Motor neuron (in vitro differentiated cells): ENCODE measurements at regions not wholly inside any gene's neighbourhood (a gene's known extent, or its start where the extent isn't known, plus 50 kb on each side); places are given as distances from the start of the nearest gene placed in this dataset.
"Not testable (repeated sequence)": the region's sequence is repeated elsewhere in the genome, so short reads cannot be mapped to it uniquely, and the experiment has no call there.

ENCODE experiments used
- ATAC-seq, 8 experiments: fragments of 200-7000 bp; cut with Tn5 transposase; replicated peaks in 6 of 8; 2 replicates each; pipeline ENCODE4 v1.8.0; 2021; ENCODE audit warnings: mild to moderate bottlenecking in 8 of 8, moderate library complexity in 8 of 8
- H3K27ac ChIP-seq, 2 donors: fragments of 250-450 bp; sonication (Bioruptor Pico); 2 replicates each; pipeline ENCODE4 v1.9.0; 2021; ENCODE audit warnings: antibody characterized with exemption in 2 of 2, mild to moderate bottlenecking in 2 of 2, moderate library complexity in 1 of 2
- H3K4me1 ChIP-seq, 2 donors: fragments of 250-450 bp; sonication (Bioruptor Pico); replicated peaks in 1 of 2; 2 replicates each; pipeline ENCODE4 v1.6.1; 2021; ENCODE audit warnings: antibody characterized with exemption in 2 of 2, mild to moderate bottlenecking in 2 of 2, moderate library complexity in 1 of 2
- H3K4me3 ChIP-seq, 5 donors: fragments of 250-450 bp; sonication (Bioruptor Pico); 2 replicates each; pipeline ENCODE4 v1.9.0; 2021; ENCODE audit warnings: antibody characterized with exemption in 5 of 5, mild to moderate bottlenecking in 5 of 5, moderate library complexity in 4 of 5
- WGBS, 10 experiments: fragments of 450-650 bp; shearing (Covaris generic); methylation state at CpG; one replicate each; pipeline ENCODE4 v1.0.0; 2022; 5-methylcytosine and 5-hydroxymethylcytosine counted together
- in situ Hi-C, 9 experiments: fragments of 400-800 bp; cut with MboI; loops; one replicate each; pipeline ENCODE4 v1.15.0; 2021; ENCODE audit warnings: low sequenced_read_pairs in 9 of 9, low pct_unique_long_range_greater_than_20kb in 2 of 9; ENCODE audit not compliant: unreplicated experiment in 9 of 9

GRCh38 chr2:199064201-199064600, 393.5 kb downstream of the SATB2 start:
- ATAC-seq = no peak
- in situ Hi-C loops = no loop called here
- no peaks in the 10 kb centered on the region for H3K4me1 ChIP-seq
- no peak overlapping the region for H3K4me3 ChIP-seq
- H3K27ac ChIP-seq = no peak overlapping the region
- WGBS, 10 experiments = 68 to 100% (median 83%) methylated on average over 1 to 2 of the region's 2 CpGs; no CpG with 5 or more reads in 1 of the 10 experiments

DNA sequence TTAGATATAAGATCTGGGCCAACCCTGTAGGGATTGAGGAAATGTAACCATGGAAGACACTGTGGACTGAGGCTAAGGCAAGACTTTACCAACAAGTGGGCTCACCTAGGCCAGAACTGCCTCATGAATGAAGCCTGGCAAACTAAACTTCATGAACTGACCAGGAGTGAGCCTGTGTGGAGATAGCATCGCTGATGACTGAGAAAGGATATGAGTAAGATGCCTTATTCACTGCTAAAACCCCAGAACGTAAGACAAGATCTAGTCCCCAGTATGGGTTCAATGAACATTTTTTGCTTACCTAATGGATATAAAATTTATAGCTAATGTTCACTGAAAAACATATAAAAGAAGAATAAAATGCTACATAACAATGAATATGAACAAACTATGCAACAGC, 399.8 kb downstream of the SATB2 start:
- WGBS, 10 experiments = 0 to 100% (median 69%) methylated on average over 1 to 2 of the region's 2 CpGs; no CpG with 5 or more reads in 2 of the 10 experiments
- no peak overlapping the region for H3K27ac ChIP-seq
- ATAC-seq = no peak
- no peak overlapping the region for H3K4me3 ChIP-seq
- H3K4me1 ChIP-seq = no peaks in the 10 kb centered on the region
- in situ Hi-C loops = no loop called here

- WGBS, 10 experiments = 50 to 100% (median 82%) methylated on average over 1 to 2 of the region's 2 CpGs
- in situ Hi-C loops = no loop called here
- H3K4me3 ChIP-seq = no peak overlapping the region
- no peaks in the 10 kb centered on the region for H3K4me1 ChIP-seq
- ATAC-seq = no peak
- H3K27ac ChIP-seq = no peak overlapping the region
Measured at GRCh38 chr2:199055336-199055735, 402.4 kb downstream of the SATB2 start.

- WGBS, 10 experiments = 53 to 100% (median 85%) methylated on average over 1 to 2 of the region's 2 CpGs; no CpG with 5 or more reads in 2 of the 10 experiments
Measured at GRCh38 chr2:199042660-199043379, 414.9 kb downstream of the SATB2 start.

DNA sequence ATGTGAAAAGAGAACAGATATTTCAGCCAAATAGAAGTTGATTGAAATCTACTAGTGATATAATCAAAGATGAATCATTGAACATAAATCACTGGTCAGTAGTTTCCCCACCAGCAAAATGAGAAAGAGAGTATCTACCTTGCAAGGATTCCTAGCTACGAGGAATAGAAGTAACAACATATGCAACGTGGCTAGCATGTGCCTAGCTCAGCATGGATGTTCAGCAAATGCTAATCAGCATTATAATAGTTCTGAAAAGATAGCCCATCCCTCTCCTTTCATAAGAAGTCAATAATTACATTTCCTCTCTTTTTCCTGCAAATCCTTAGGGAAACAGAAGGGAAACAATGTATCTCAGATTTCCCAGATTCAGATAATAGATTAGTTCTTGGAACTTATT, 417.2 kb downstream of the SATB2 start:
- Histone ChIP-seq H3K4me3 (no peak overlapping the region), H3K27ac (no peak overlapping the region), H3K4me1 (peaks cover 0 to 12% of the 10 kb centered on the region in 2 donors)
- in situ Hi-C loops = no loop called here
- 4 to 43% (median 31%) methylated on average over 1 to 2 of the region's 2 CpGs for WGBS, 10 experiments
- ATAC-seq = peak in 2 of 8 experiments; percentile 46 to 63

More at GRCh38 chr2:199042660-199043379, 414.9 kb downstream of the SATB2 start:
- Histone ChIP-seq H3K4me1 (peaks cover 0 to 12% of the 10 kb centered on the region in 2 donors), H3K27ac (no peak overlapping the region), H3K4me3 (no peak overlapping the region)
- in situ Hi-C loops = no loop called here
- no peak for ATAC-seq

DNA sequence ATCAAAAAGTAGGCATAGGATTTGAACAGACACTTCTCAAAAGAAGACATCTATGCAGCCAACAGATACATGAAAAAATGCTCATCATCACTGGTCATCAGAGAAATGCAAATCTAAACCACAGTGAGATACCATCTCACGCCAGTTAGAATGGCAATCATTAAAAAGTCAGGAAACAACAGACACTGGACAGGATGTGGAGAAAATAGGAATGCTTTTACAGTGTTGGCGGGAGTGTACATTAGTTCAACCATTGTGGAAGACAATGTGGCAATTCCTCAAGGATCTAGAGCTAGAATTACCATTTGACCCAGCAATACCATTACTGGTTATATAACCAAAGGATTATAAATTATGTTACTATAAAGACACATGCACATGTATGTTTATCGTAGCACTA, 424.0 kb downstream of the SATB2 start:
- 83 to 100% (median 92%) methylated on average over 1 to 3 of the region's 3 CpGs; no CpG with 5 or more reads in 1 of the 10 experiments for WGBS, 10 experiments
- H3K4me1 ChIP-seq, in situ Hi-C loops, ATAC-seq, H3K4me3 ChIP-seq, H3K27ac ChIP-seq: not testable (repeated sequence)

DNA sequence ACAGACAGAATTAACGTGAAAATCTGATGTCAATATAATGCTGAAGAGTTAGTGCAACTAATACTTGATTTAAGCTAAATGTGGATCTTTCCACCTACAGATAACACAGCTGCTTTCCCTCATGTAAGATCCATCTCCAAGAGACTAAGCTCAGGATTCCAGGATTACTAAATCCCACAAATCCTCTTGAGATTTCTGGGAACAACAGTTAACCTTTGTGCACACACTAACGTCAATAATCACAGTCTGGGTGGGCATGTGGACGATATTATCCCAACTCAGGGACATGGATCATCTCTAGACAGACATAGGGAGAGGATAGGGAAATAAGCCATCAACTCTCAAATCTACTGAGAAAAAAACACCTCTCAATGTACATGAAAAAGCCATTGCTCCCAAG, 432.6 kb downstream of the SATB2 start:
- Histone ChIP-seq H3K4me3 (no peak overlapping the region), H3K4me1 (no peaks in the 10 kb centered on the region), H3K27ac (no peak overlapping the region)
- in situ Hi-C loops = no loop called here
- no peak for ATAC-seq
- 39 to 100% (median 71%) methylated on average over 2 to 3 of the region's 3 CpGs; no CpG with 5 or more reads in 2 of the 10 experiments for WGBS, 10 experiments

DNA sequence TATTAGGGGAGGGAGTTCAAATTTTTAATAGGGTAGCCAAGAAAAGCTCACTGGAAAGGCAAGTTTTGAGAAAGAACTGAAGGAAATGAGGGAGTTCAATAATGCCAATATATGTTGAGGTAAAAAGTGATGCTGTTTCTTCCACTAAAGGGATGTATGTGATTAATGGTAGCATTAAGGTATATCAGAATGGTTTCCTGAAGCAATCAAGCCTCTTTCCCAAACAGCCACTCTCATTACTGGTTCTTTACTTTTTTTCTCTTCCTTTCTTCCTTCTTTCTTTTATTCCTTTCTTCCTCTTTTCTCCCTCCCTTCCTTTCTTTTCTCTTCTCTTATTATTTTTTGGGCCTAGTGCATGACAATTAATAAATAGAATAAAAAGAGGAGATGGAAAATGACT, 433.5 kb downstream of the SATB2 start:
- in situ Hi-C loops = no loop called here
- no peak overlapping the region for H3K4me3 ChIP-seq
- no peak overlapping the region for H3K27ac ChIP-seq
- ATAC-seq = no peak
- H3K4me1 ChIP-seq = no peaks in the 10 kb centered on the region

DNA sequence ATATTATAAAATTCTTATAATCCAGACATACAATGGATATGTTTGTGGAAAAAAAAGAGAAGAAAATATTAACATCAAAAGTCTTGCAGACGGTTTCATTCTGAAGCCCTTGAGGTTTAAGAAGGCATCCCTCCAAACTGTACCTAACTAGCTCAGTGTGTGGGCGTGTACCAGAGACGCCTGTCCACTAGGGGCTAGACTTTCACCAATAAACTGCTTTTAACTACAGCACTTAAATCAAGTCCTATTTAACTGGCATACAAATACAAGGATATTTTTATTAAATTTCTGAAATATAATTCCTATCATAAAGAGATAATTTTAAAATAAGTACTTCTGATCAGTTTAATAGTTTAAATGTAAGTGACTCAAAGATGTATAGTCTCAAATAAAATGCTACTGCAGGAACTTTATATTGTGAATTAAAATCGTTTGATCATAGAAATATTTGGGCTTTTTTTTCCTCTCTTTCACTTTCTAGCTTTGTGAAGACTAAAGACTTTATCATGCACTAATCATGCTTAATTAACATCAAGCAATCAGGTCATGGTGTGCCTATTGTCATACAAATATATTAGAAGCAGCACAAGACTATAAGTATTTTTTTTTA, 437.7 kb downstream of the SATB2 start:
- 14 to 79% (median 66%) methylated on average over 1 to 4 of the region's 4 CpGs for WGBS, 10 experiments
- Histone ChIP-seq H3K4me1 (no peaks in the 10 kb centered on the region), H3K27ac (no peak overlapping the region), H3K4me3 (no peak overlapping the region)
- in situ Hi-C loops = no loop called here
- ATAC-seq = peak in 7 of 8 experiments; percentile 35 to 80 (median 56)

DNA sequence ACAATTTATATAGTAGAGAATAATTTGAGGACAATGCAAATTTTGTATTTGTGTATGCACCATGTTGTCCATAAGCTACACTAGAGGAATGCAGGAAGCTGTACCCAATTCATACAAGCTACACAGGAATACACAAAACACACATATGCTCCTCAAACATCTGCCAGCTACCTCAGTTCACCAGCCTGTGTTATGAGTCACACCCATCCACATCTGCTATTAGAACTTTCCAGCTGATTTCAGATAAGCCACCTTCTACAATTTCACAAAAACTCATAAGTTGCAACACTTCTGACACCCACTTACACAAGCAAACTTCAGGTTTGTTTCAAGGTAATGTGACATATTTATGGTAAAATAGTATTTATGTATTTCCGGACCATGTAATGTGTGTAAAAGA, 438.9 kb downstream of the SATB2 start:
- H3K4me1 ChIP-seq = no peaks in the 10 kb centered on the region
- no peak overlapping the region for H3K27ac ChIP-seq
- ATAC-seq = peak in 1 of 8 experiments; percentile 36
- H3K4me3 ChIP-seq = no peak overlapping the region
- in situ Hi-C loops = no loop called here
- WGBS, 10 experiments = 0% methylated on average over 1 of the region's 1 CpG; no CpG with 5 or more reads in 6 of the 10 experiments

DNA sequence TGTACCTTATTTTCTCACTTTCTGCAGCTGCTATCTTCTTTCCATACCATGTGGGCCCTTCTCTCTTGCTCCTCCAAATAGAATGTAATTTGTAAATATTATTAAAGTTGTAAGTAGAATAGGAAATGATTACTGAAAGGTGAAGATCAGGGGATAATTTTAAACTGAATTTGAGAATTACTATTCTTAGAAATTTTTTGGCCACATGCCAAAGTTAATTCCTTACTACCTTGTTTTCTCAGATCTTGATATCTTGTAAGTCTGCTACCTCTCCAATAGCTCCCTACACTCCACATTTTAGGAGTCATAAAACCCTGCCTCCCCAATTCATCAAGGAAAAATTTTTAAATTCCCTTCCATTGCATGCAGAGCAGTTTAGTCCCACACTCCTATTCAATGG, 442.7 kb downstream of the SATB2 start:
- Histone ChIP-seq H3K4me1 (no peaks in the 10 kb centered on the region), H3K27ac (no peak overlapping the region), H3K4me3 (no peak overlapping the region)
- in situ Hi-C loops = no loop called here
- ATAC-seq = no peak

- in situ Hi-C loops = no loop called here
- ATAC-seq = no peak
- no peak overlapping the region for H3K4me3 ChIP-seq
- no peaks in the 10 kb centered on the region for H3K4me1 ChIP-seq
- no peak overlapping the region for H3K27ac ChIP-seq
- 65 to 94% (median 89%) methylated on average over 1 to 3 of the region's 3 CpGs; no CpG with 5 or more reads in 2 of the 10 experiments for WGBS, 10 experiments
Measured at GRCh38 chr2:199014226-199014625, 443.5 kb downstream of the SATB2 start.

DNA sequence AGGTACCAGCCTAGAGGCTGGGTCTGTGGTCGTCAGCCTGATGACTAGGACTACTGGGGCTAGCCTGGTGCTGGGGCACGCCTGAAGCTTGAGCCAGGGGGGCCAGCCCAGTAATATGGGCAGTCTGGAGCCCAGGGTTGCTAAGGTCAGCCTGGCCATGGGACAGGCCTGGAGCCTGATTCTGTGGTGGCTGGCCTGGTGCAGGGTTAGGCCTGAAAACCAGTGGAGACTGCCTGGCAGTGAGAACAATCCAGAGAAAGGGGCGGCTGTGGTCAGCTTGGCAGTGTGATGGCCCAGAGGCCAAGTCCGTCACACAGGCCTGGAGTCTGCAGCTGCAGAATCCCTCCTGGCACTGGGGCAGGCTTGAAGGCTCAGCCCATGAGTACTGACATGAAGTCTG, 445.8 kb downstream of the SATB2 start:
- Histone ChIP-seq H3K27ac (no peak overlapping the region), H3K4me3 (no peak overlapping the region), H3K4me1 (no peaks in the 10 kb centered on the region)
- WGBS, 10 experiments = 80 to 100% methylated on average over 1 of the region's 4 CpGs; no CpG with 5 or more reads in 8 of the 10 experiments
- in situ Hi-C loops = no loop called here
- ATAC-seq = no peak

DNA sequence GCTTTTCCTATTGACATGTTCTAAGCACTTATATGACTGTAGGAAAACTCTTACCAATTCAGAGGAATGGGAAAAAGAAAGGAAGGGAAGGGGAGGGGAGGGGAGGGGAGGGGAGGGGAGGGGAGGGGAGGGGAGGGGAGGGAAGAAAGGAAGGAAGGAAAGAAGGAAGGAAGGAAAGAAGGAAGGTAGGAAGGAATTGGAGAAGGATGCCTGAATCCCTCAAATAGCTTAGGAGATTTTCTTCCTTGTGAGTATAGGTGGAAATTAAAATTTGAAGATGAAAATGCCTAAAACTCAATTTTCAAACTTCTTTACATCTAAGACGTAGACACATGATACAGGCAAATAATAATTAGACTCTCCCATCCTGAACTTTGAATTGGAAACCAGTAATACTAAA, 463.1 kb downstream of the SATB2 start:
- 14 to 100% (median 71%) methylated on average over 1 of the region's 1 CpG; no CpG with 5 or more reads in 3 of the 10 experiments for WGBS, 10 experiments
- H3K27ac ChIP-seq = no peak overlapping the region
- no peak overlapping the region for H3K4me3 ChIP-seq
- no peaks in the 10 kb centered on the region for H3K4me1 ChIP-seq
- ATAC-seq = no peak
- in situ Hi-C loops = no loop called here
